ENCODE measurements at regions not wholly inside any gene's neighbourhood (a gene's known extent, or its start where the extent isn't known, plus 50 kb on each side); places are given as distances from the start of the nearest gene placed in this dataset.

DNA sequence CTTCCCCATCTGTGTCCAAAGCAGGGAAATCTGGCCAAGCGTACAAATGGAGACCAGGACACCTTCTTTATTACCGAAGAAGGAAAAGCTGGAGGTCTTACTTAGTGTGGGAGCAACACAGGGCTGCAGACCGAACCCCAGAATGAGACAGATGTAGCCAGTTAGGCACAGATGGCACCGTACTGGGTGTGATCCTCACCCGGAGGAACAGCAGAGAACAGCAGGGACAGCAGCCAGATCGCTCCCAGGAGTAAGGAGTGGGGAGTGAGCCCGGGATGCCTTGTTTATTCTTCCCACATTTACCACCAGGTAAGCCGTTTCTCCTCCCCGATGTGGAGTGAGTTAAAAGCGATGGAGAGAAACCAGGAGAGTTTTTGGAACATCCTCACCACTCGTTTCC, 150.7 kb upstream of the SPRED2 start:
- no peaks in the 10 kb centered on the region for H3K9me3 ChIP-seq
- no peak overlapping the region for H3K27ac ChIP-seq
- no peaks in the 10 kb centered on the region for H3K27me3 ChIP-seq (ENCODE audit: low read depth)
- TF ChIP-seq, protein P1, sequence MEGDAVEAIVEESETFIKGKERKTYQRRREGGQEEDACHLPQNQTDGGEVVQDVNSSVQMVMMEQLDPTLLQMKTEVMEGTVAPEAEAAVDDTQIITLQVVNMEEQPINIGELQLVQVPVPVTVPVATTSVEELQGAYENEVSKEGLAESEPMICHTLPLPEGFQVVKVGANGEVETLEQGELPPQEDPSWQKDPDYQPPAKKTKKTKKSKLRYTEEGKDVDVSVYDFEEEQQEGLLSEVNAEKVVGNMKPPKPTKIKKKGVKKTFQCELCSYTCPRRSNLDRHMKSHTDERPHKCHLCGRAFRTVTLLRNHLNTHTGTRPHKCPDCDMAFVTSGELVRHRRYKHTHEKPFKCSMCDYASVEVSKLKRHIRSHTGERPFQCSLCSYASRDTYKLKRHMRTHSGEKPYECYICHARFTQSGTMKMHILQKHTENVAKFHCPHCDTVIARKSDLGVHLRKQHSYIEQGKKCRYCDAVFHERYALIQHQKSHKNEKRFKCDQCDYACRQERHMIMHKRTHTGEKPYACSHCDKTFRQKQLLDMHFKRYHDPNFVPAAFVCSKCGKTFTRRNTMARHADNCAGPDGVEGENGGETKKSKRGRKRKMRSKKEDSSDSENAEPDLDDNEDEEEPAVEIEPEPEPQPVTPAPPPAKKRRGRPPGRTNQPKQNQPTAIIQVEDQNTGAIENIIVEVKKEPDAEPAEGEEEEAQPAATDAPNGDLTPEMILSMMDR (IDR thresholded peaks at IDR 0.05): no peak
- no peaks in the 10 kb centered on the region for H3K36me3 ChIP-seq
- no peak for ATAC-seq
- DNase-seq: no peak
- H3K4me1 ChIP-seq: no peaks in the 10 kb centered on the region
- H3K4me3 ChIP-seq: no peak overlapping the region
- intact Hi-C loops (cut with DNase I): no loop called here

DNA sequence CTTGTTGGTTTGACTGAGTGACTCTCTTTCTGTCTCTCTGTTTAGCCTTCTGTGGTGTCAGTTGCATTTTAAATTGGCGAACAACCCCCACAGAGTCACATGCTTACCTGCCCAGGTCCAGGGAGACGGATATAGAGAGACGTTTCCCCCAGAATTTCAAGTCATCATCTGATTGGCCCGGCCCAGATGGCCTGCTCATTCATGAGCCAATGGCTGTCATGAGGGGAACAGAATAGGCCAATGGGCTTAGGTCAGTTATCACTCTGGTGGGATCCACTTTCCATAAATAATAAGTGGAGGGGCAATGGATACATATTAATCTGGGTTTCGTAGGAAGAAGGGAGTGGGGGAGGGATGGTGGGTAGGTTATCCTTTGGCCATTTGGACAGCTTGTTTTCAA, 150.0 kb upstream of the SPRED2 start:
- TF ChIP-seq, protein P1 (IDR thresholded peaks at IDR 0.05): no peak
- Histone ChIP-seq H3K27me3 (ENCODE audit: low read depth) (no peaks in the 10 kb centered on the region), H3K4me1 (no peaks in the 10 kb centered on the region), H3K9me3 (no peaks in the 10 kb centered on the region), H3K4me3 (no peak overlapping the region), H3K36me3 (no peaks in the 10 kb centered on the region), H3K27ac (no peak overlapping the region)
- ATAC-seq (no peak), DNase-seq (no peak)
- intact Hi-C loops (cut with DNase I): no loop called here

DNA sequence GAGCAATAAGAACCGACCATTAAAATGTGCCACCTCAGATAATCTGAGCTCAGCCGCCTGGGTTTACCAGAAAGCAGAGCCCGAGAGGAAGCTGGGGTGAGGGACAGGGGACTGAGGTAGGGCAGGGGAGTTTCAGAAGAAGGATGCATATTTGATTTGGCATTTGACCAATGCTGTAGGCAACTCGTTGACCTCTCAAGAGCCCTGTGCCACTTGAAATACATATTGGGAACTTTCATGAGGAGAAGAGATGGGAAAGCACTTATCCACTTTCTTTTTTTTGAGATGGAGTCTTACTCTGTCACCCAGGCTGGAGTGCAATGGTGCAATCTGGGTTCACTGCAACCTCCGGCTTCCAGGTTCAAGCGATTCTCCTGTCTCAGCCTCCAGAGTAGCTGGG, 148.4 kb upstream of the SPRED2 start:
- H3K4me3 ChIP-seq: no peak overlapping the region
- no peaks in the 10 kb centered on the region for H3K27me3 ChIP-seq (ENCODE audit: low read depth)
- H3K9me3 ChIP-seq: no peaks in the 10 kb centered on the region
- intact Hi-C loops (cut with DNase I): no loop called here
- no peaks in the 10 kb centered on the region for H3K36me3 ChIP-seq
- peak in 1 of 2 donors; percentile 19 for ATAC-seq
- H3K4me1 ChIP-seq: peaks cover 5% of the 10 kb centered on the region
- no peak for DNase-seq
- no peak overlapping the region for H3K27ac ChIP-seq
- TF ChIP-seq, protein P1 (IDR thresholded peaks at IDR 0.05): no peak

DNA sequence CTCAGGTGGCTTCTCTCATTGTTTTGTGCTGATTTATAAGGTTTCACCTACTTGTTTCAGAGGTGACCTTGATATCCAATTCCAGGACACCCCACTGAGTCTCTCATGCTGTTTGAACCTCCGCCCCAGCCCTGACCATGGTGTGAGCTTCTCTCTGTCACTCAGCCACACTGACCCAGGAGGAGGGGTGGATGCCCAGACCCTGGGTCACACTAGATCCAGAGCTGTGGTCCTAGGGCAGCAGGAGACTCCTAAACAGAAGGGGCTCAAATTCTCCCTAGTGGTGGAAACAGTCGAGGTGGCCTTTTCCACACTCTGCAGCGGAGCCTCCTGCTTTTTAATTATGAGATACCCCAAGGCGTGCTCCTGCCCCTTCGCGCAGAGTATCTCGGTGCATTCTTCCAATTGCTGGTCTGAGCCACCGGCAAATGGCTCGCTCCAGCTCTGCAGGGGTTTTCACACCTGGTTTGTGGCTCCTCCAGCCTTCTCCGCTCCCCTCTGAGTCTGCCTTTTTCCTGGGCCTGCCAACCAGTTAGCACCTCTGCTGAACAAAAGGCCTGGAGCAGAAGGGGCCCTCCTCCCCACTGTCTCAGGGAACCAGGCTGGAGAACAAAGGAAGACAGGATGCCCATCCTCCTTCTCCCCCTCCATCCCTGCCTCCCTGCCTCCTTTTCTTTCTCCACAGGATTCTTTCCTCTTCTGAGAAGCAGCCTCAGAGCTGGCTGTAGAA, 147.3 kb upstream of the SPRED2 start:
- H3K9me3 ChIP-seq: no peaks in the 10 kb centered on the region
- no peak for DNase-seq
- H3K27ac ChIP-seq: no peak overlapping the region
- no peak overlapping the region for H3K4me3 ChIP-seq
- no peaks in the 10 kb centered on the region for H3K36me3 ChIP-seq
- peaks cover 5% of the 10 kb centered on the region for H3K4me1 ChIP-seq
- no peaks in the 10 kb centered on the region for H3K27me3 ChIP-seq (ENCODE audit: low read depth)
- no peak for ATAC-seq
- TF ChIP-seq, protein P1 (IDR thresholded peaks at IDR 0.05): no peak
- intact Hi-C loops (cut with DNase I): no loop called here

DNA sequence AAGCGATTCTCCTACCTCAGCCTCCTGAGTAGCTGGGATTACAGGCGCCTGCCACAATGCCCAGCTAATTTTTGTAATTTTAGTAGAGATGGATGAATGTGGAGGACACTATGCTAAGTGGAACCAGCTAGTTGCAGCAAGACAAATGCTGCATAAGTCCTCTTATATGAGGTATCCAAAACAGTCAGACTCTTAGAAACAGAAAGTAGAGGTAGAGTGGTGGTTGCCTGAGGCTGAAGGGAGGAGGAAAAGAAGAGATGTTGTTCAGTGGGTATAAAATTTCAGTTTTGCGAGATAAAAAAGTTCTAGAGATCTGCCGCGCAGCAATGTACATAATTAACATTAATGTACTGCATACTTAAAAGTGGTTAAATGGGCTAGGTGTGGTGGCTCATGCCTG, 145.3 kb upstream of the SPRED2 start:
- Histone ChIP-seq H3K4me3 (no peak overlapping the region), H3K27ac (no peak overlapping the region), H3K27me3 (ENCODE audit: low read depth) (no peaks in the 10 kb centered on the region), H3K4me1 (peaks cover 5% of the 10 kb centered on the region), H3K36me3 (no peaks in the 10 kb centered on the region), H3K9me3 (no peaks in the 10 kb centered on the region)
- DNase-seq (no peak), ATAC-seq (no peak)
- TF ChIP-seq, protein P1 (IDR thresholded peaks at IDR 0.05): no peak
- intact Hi-C loops (cut with DNase I): no loop called here

Data from lower lobe of right lung (tissue), 2 donors.